ENCODE measurements at regions not wholly inside any gene's neighbourhood (a gene's known extent, or its start where the extent isn't known, plus 50 kb on each side); places are given as distances from the start of the nearest gene placed in this dataset.

DNA sequence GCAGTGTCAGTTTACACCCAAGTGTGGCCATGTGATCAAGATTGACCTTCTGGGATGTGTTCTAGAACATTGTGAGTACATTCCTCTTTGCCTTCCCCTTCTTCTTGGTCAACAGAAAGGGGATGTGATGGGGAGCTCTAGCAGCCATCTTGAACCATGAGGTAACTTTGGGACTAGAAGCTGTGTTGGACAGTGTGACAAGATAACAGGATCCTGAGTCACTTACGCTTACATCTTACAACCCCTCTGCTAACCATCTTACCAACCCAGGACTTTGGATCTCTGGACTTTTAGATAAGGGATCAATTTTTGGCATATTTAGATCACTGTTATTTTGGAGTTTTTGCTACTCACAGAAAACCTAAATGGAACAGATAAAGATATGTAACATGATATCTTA lies 625.6 kb downstream of the BCOR start (continued):
- TF ChIP-seq NFIX (CRISPR knock-in tag; IDR thresholded peaks at IDR 0.05; ENCODE audit: low read depth) (no peak), NCOA2 (IDR thresholded peaks at IDR 0.05; ENCODE audit: partially characterized antibody in 2 of 2) (no peak), STAG1 (CRISPR knock-in tag; IDR thresholded peaks at IDR 0.05; ENCODE audit: borderline replicate concordance) (no peak), ZNF165 (CRISPR knock-in tag; IDR thresholded peaks at IDR 0.05; ENCODE audit: borderline replicate concordance) (no peak), FOXP1 (CRISPR knock-in tag; IDR thresholded peaks at IDR 0.05) (no peak), CBFA2T3 (IDR thresholded peaks at IDR 0.05) (peak; percentile 72), RBM39 (optimal IDR thresholded peaks at IDR 0.05; ENCODE audit: low read depth, low read length) (no peak), SPI1 (IDR thresholded peaks at IDR 0.05; ENCODE audit: borderline replicate concordance, low read depth, low read length) (no peak), U2AF1 (optimal IDR thresholded peaks at IDR 0.05; ENCODE audit: low read depth, low read length) (no peak), DDX20 (tag; IDR thresholded peaks at IDR 0.05; ENCODE audit: low read depth) (no peak), HMG20A (CRISPR knock-in tag; conservative IDR thresholded peaks at IDR 0.05) (no peak), MAFK (IDR thresholded peaks at IDR 0.05; ENCODE audit: low read length) (no peak), HNRNPK (IDR thresholded peaks at IDR 0.05; ENCODE audit: low read depth, low read length, poor library complexity, severe bottlenecking) (no peak), TEAD4 (IDR thresholded peaks at IDR 0.05; ENCODE audit: low read length) (peak; percentile 17; the same call in 1 of the 2 replicates), TEAD4 (CRISPR knock-in tag; IDR thresholded peaks at IDR 0.05; ENCODE audit: borderline replicate concordance) (no peak)
- TF ChIP-seq, protein P1, sequence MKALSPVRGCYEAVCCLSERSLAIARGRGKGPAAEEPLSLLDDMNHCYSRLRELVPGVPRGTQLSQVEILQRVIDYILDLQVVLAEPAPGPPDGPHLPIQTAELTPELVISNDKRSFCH (CRISPR knock-in tag; IDR thresholded peaks at IDR 0.05) = no peak
- TF ChIP-seq, protein P1 (tag; IDR thresholded peaks at IDR 0.05) = no peak
- TF ChIP-seq, protein P2, sequence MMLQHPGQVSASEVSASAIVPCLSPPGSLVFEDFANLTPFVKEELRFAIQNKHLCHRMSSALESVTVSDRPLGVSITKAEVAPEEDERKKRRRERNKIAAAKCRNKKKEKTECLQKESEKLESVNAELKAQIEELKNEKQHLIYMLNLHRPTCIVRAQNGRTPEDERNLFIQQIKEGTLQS (IDR thresholded peaks at IDR 0.05) = no peak
- TF ChIP-seq, protein P2 (CRISPR knock-in tag; conservative IDR thresholded peaks at IDR 0.05) = no peak
- TF ChIP-seq, protein P3, sequence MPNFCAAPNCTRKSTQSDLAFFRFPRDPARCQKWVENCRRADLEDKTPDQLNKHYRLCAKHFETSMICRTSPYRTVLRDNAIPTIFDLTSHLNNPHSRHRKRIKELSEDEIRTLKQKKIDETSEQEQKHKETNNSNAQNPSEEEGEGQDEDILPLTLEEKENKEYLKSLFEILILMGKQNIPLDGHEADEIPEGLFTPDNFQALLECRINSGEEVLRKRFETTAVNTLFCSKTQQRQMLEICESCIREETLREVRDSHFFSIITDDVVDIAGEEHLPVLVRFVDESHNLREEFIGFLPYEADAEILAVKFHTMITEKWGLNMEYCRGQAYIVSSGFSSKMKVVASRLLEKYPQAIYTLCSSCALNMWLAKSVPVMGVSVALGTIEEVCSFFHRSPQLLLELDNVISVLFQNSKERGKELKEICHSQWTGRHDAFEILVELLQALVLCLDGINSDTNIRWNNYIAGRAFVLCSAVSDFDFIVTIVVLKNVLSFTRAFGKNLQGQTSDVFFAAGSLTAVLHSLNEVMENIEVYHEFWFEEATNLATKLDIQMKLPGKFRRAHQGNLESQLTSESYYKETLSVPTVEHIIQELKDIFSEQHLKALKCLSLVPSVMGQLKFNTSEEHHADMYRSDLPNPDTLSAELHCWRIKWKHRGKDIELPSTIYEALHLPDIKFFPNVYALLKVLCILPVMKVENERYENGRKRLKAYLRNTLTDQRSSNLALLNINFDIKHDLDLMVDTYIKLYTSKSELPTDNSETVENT (CRISPR knock-in tag; IDR thresholded peaks at IDR 0.05) = no peak
